ENCODE measurements at regions not wholly inside any gene's neighbourhood (a gene's known extent, or its start where the extent isn't known, plus 50 kb on each side); places are given as distances from the start of the nearest gene placed in this dataset.

GRCh38 chr2:150166313-150167051, 321.0 kb downstream of the RND3 start (continued):
- TF ChIP-seq, protein P1, sequence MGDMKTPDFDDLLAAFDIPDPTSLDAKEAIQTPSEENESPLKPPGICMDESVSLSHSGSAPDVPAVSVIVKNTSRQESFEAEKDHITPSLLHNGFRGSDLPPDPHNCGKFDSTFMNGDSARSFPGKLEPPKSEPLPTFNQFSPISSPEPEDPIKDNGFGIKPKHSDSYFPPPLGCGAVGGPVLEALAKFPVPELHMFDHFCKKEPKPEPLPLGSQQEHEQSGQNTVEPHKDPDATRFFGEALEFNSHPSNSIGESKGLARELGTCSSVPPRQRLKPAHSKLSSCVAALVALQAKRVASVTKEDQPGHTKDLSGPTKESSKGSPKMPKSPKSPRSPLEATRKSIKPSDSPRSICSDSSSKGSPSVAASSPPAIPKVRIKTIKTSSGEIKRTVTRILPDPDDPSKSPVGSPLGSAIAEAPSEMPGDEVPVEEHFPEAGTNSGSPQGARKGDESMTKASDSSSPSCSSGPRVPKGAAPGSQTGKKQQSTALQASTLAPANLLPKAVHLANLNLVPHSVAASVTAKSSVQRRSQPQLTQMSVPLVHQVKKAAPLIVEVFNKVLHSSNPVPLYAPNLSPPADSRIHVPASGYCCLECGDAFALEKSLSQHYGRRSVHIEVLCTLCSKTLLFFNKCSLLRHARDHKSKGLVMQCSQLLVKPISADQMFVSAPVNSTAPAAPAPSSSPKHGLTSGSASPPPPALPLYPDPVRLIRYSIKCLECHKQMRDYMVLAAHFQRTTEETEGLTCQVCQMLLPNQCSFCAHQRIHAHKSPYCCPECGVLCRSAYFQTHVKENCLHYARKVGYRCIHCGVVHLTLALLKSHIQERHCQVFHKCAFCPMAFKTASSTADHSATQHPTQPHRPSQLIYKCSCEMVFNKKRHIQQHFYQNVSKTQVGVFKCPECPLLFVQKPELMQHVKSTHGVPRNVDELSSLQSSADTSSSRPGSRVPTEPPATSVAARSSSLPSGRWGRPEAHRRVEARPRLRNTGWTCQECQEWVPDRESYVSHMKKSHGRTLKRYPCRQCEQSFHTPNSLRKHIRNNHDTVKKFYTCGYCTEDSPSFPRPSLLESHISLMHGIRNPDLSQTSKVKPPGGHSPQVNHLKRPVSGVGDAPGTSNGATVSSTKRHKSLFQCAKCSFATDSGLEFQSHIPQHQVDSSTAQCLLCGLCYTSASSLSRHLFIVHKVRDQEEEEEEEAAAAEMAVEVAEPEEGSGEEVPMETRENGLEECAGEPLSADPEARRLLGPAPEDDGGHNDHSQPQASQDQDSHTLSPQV (IDR thresholded peaks at IDR 0.05) = peak; percentile 82
- TF ChIP-seq, protein P2, sequence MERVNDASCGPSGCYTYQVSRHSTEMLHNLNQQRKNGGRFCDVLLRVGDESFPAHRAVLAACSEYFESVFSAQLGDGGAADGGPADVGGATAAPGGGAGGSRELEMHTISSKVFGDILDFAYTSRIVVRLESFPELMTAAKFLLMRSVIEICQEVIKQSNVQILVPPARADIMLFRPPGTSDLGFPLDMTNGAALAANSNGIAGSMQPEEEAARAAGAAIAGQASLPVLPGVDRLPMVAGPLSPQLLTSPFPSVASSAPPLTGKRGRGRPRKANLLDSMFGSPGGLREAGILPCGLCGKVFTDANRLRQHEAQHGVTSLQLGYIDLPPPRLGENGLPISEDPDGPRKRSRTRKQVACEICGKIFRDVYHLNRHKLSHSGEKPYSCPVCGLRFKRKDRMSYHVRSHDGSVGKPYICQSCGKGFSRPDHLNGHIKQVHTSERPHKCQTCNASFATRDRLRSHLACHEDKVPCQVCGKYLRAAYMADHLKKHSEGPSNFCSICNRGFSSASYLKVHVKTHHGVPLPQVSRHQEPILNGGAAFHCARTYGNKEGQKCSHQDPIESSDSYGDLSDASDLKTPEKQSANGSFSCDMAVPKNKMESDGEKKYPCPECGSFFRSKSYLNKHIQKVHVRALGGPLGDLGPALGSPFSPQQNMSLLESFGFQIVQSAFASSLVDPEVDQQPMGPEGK (CRISPR knock-in tag; IDR thresholded peaks at IDR 0.05; ENCODE audit: borderline replicate concordance) = peak; percentile 59; the same call in 1 of the 2 replicates
- TF ChIP-seq NFXL1 (CRISPR knock-in tag; IDR thresholded peaks at IDR 0.05) (0 out of 2 replicates have a peak, but pooled peaks have one; percentile 34), SMAD4 (CRISPR knock-in tag; conservative IDR thresholded peaks at IDR 0.05) (peak; percentile 92), NFE2L1 (tag; IDR thresholded peaks at IDR 0.05; ENCODE audit: borderline replicate concordance, low read depth) (peak; percentile 73), PTTG1 (tag; IDR thresholded peaks at IDR 0.05; ENCODE audit: low read depth) (peak; percentile 70; the same call in 1 of the 2 replicates), ZNF324 (CRISPR knock-in tag; IDR thresholded peaks at IDR 0.05) (0 out of 2 replicates have a peak, but pooled peaks have one; percentile 6), IFI16 (CRISPR knock-in tag; IDR thresholded peaks at IDR 0.05) (0 out of 2 replicates have a peak, but pooled peaks have one; percentile 37), ZNF444 (CRISPR knock-in tag; IDR thresholded peaks at IDR 0.05) (0 out of 2 replicates have a peak, but pooled peaks have one; percentile 5), ZNF316 (IDR thresholded peaks at IDR 0.05) (peak; percentile 90), ZNF764 (CRISPR knock-in tag; IDR thresholded peaks at IDR 0.05; ENCODE audit: low read depth) (no peak)
- TF ChIP-seq, protein P3, sequence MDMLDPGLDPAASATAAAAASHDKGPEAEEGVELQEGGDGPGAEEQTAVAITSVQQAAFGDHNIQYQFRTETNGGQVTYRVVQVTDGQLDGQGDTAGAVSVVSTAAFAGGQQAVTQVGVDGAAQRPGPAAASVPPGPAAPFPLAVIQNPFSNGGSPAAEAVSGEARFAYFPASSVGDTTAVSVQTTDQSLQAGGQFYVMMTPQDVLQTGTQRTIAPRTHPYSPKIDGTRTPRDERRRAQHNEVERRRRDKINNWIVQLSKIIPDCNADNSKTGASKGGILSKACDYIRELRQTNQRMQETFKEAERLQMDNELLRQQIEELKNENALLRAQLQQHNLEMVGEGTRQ (CRISPR knock-in tag; IDR thresholded peaks at IDR 0.05) = no peak
- TF ChIP-seq, protein P4, sequence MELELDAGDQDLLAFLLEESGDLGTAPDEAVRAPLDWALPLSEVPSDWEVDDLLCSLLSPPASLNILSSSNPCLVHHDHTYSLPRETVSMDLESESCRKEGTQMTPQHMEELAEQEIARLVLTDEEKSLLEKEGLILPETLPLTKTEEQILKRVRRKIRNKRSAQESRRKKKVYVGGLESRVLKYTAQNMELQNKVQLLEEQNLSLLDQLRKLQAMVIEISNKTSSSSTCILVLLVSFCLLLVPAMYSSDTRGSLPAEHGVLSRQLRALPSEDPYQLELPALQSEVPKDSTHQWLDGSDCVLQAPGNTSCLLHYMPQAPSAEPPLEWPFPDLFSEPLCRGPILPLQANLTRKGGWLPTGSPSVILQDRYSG (tag; conservative IDR thresholded peaks at IDR 0.05; ENCODE audit: low read depth) = peak; percentile 82; the same call in 1 of the 2 replicates

Data from K562 (cell line).